GM21737 (cell line): ENCODE measurements at regions not wholly inside any gene's neighbourhood (a gene's known extent, or its start where the extent isn't known, plus 50 kb on each side); places are given as distances from the start of the nearest gene placed in this dataset.

Experiments
- ATAC-seq: cut with Tn5 transposase; IDR thresholded peaks from one replicate; pipeline ENCODE4 v1.9.1; 2021; ENCODE audit warnings: mild to moderate bottlenecking, moderate library complexity; ENCODE audit not compliant: unreplicated experiment

- no peak for ATAC-seq
Measured at GRCh38 chr12:87687362-87687761, 341.8 kb downstream of the C12orf50 start.

DNA sequence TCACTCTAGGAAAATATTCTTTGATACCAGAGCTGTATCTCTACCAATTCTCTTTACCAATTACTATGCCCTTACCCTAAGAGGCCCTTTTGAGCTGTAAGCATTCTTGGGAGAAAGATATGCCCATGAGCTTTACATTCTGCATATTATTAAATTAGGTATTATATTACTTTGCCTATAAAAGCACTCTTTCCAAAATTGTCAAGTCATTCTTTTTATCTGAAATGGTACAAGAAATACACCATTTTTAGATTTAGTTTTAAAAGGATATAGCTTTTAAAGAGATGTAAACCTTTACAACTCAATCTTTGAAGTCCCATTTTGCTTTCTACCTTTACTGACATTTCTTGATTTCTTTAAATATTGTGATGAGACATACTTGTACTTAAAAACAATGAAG lies 343.5 kb downstream of the C12orf50 start:
- no peak for ATAC-seq

- ATAC-seq: no peak
Measured at GRCh38 chr12:87679251-87679650, 349.9 kb downstream of the C12orf50 start.

DNA sequence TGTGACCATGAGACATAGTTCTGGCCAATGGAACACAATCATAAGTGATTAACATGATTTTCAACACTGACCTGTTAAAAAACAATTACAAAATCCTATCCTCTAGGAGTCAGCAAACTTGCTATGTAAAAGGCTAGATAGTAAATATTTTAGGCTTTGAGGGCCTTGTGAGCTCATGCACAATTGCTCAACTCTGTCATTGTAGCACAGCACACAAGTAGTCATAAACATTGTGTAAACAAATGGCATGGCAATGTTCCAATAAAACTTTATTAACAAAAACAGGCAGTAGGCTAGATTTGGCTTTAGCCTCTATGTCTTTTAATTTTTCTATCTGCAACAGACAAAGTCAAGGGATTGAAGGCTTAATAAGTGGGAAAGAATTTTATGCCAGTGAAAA lies 350.7 kb downstream of the C12orf50 start:
- ATAC-seq: no peak

DNA sequence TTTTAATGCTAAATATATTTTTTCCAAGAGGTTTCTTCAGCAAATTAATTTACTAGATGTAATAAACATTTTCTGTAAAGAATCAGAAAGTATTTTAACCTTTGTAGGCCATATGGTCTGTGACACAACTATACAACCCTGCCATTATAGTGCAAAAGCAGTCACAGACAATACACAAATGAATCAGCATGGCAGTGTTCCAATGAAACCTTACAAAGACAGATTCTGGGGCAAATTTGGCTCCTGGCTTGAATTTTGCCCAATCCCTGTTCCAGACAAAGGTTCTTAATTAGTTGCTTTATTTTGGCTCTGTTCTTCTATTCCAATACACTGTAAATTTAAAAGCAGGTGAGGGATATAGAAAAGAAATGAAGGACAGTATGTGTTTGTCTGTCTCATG lies 352.5 kb downstream of the C12orf50 start:
- no peak for ATAC-seq

- no peak for ATAC-seq
Measured at GRCh38 chr12:87671757-87672156, 357.4 kb downstream of the C12orf50 start.

DNA sequence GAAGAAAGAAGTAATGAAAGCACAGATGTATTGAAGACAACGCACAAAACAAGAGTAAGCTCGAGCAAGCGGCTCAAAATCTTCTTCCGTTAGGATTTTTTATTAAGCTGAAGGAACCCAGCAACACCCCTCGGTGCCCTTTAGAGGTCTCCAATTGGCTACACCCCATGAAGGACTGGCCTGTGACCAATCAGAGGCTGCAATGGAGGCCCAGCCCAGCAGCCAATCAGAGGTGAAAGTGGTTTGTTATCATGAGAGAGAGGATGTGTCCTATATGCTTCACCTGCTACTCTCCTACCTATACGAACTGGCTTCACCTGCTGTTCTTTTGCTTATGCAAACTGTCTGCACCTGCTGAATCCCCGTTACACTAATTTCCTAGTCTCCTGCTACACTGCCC lies 358.8 kb downstream of the C12orf50 start:
- no peak for ATAC-seq

DNA sequence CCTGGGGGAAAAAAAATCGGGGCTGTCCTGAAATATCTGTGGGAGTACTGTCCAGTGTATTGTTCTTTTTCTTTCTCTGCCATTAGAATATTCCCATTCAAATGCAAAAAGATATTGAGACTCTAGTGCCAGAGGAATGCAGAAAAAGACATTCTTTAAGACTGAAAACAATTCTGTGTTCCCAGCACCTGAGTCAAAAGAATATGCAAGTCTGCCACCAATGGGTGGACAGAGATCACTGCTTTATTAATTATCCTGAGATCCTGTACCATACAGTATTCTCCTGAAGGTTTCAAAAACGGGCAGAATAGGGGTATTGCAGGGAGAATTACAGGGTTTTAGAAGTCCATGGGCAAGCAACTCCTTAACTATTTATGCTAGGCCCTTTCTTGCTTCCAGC lies 361.8 kb downstream of the C12orf50 start:
- no peak for ATAC-seq

DNA sequence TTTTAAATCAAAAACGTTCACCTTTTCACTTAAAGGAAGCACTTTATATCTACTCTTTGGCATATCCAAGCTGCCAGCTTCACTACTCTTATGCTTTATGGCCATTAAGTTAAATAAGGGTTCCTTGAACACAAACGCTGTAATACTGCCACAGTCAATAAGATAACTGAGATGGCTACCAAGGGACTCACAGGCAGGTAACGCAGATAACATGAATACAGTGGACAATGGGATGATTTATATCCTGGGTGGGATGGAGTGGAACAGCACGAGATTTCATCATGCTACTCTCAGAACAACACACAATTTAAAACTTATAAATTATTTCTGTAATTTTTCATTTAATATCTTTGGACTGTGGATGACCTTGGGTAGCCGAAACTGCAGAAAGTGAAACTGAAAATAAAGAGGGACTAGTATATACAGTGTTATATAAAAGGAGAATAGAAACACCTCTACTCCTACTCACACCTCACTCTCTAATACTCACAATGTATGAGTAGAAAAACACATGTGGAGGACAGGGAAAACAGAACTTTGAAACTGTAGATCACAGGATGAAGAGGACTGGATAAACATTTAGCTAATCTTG lies 367.3 kb downstream of the C12orf50 start:
- peak; percentile 68 for ATAC-seq

GRCh38 chr12:87660987-87661774 lies 368.0 kb downstream of the C12orf50 start:
- ATAC-seq: no peak

- no peak for ATAC-seq
Measured at GRCh38 chr12:87660291-87660690, 368.9 kb downstream of the C12orf50 start.

GRCh38 chr12:87656311-87656710 lies 372.9 kb downstream of the C12orf50 start:
- ATAC-seq: no peak

- no peak for ATAC-seq
Measured at GRCh38 chr12:87651670-87652425, 377.4 kb downstream of the C12orf50 start.

GRCh38 chr12:87642245-87642644 lies 387.0 kb downstream of the C12orf50 start:
- no peak for ATAC-seq

GRCh38 chr12:87618199-87618598 lies 411.0 kb downstream of the C12orf50 start:
- no peak for ATAC-seq

DNA sequence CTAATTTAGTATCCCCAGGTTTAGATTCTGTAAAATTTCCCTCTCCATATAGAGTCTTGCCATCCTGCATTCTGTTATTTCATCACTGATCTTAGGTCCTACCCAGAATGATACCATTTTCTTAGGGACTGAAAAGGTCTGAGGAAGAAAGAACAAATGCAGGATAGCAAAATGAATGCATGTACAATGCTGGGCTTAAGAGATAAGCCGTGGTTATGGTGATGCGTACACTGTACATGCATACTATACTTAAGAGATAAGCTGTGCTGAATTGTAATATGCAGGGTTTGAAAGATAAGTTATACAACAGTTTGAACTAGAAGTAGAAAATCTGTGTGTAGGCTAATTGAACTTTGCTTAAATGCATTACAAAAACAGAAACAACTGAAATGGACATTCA lies 416.2 kb downstream of the C12orf50 start:
- ATAC-seq: no peak

DNA sequence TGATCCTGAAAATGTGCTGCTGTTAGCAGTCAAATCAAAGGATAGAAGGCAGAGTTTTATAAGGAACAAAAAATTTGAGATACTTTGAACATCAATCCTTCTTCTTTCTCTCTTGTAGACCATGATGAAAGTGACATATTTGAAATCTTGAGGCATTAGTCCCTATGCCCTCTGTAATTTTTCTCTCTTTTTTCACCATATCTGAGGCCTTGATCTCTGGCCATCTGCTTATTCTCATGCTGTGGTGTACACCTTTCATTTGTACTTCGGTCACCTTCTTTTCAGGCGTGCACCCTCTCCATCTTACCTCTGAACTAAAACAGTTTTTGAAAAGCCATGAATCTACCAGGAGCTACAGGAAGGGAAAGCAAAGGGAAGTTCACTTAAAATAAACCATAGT lies 420.9 kb downstream of the C12orf50 start:
- ATAC-seq: no peak

DNA sequence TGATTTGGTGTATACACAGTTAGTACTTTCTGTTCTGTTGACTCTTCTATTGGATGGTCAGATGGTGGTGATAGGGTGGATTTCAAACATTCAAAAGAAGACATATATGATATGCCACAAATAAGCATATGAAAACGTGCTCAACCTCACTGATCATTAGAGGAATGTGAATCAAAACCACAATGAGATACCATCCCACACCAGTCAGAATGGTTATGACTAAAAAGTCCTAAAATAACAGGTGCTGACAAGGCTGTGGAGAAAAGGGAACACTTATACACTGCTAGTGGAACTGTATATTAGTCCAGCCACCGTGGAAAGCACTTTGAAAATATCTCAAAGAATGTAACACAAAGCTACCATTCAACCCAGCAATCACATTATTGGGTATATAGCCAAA lies 425.5 kb downstream of the C12orf50 start:
- ATAC-seq: no peak

DNA sequence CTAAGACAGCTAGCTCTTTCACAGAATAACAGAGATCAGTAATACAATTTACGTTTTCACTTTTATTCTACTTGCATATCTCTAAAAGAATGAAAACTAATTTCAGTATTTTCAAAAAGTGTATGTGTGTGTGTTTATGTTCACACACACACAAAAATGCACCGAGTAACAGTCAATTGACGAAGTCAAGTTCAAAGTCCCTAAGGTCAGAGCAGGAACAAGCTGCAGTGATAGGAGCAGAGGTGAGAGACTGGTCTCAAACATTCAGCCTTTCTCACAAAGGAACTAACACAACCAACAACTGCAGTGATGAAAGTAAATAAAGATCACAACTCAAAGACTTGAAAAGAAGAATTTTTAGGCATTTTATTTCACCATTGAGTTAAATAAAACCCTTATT lies 429.7 kb downstream of the C12orf50 start:
- no peak for ATAC-seq

DNA sequence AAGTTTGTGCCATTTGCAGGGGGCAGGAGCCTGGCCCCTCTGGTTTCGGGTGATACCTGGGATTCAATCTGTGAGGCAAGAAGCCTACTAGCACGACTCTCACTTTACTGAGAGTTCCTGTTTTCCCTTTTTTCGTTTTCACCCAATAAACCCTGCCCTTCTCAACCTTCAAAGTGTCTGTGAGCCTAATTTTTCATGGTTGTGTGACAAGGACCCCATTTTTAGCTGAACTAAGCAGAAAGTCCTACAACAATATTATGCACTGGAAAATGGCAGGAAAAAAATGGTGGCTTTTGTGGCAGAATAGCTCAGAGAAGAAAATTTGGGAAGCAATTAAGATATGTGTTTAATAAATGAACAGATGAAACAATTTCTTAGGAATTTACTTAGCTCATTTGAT lies 432.1 kb downstream of the C12orf50 start:
- ATAC-seq: no peak

- no peak for ATAC-seq
Measured at GRCh38 chr12:87596636-87597035, 432.6 kb downstream of the C12orf50 start.

DNA sequence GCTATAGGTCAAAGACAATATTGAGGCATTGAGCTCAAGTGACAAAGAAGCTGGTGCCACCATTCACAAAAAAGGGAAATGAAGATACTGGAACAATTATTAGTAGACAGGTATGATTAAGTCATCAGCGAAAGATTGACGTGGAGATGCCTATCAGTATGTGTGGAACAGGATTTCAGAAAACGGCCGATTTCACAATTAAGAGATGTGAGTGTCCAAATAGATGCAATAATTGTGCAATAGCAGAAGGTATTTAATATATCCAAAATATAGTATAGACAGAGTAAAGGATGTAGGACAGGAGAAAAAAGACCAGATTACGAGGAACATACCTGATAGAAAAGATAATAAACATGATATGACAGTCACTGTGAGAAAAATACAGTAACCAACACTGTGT lies 433.1 kb downstream of the C12orf50 start:
- ATAC-seq: no peak
